ENCODE measurements at regions not wholly inside any gene's neighbourhood (a gene's known extent, or its start where the extent isn't known, plus 50 kb on each side); places are given as distances from the start of the nearest gene placed in this dataset.

GRCh38 chr2:19807866-19808265, 93.9 kb downstream of the TTC32 start:
- no peak for TF ChIP-seq CTCF (IDR thresholded peaks at IDR 0.05; ENCODE audit: unreplicated experiment)

GRCh38 chr2:19807346-19807745, 94.4 kb downstream of the TTC32 start:
- ChIA-PET POLR2A (interaction anchor here (0.7 kb wide), 1 partner anchor 105 kb away, joined by 3 read pairs; no protein-coding TSS in a partner anchor), CTCF (interaction anchor here (1.3 to 1.7 kb wide), 2 partner anchors 42 to 56 kb away, joined by 3 to 4 read pairs; no protein-coding TSS in a partner anchor)
- H3K27ac Mint-ChIP-seq (ENCODE audit: low read depth, unreplicated experiment), result no peak overlapping the region
- DNase-seq (ENCODE audit: unreplicated experiment), result no peak
- H3K4me1 Mint-ChIP-seq (ENCODE audit: insufficient read depth, unreplicated experiment), result peaks cover 2% of the 10 kb centered on the region
- no peak for TF ChIP-seq CTCF (IDR thresholded peaks at IDR 0.05; ENCODE audit: unreplicated experiment)
- H3K27me3 Mint-ChIP-seq (ENCODE audit: insufficient read depth, unreplicated experiment), result no peaks in the 10 kb centered on the region
- BruUV-seq (replicated peaks), result no TSS peak
- intact Hi-C loops (cut with micrococcal nuclease), result no loop called here
- peaks cover 7% of the 10 kb centered on the region for H3K9me3 Mint-ChIP-seq (ENCODE audit: unreplicated experiment)
- no peaks in the 10 kb centered on the region for H3K36me3 Mint-ChIP-seq (ENCODE audit: insufficient read depth, unreplicated experiment)
- no peak overlapping the region for H3K4me3 Mint-ChIP-seq (ENCODE audit: unreplicated experiment)

More at GRCh38 chr2:19807866-19808265, 93.9 kb downstream of the TTC32 start:
- no peak overlapping the region for H3K27ac Mint-ChIP-seq (ENCODE audit: low read depth, unreplicated experiment)
- peaks cover 7% of the 10 kb centered on the region for H3K9me3 Mint-ChIP-seq (ENCODE audit: unreplicated experiment)
- H3K27me3 Mint-ChIP-seq (ENCODE audit: insufficient read depth, unreplicated experiment), result no peaks in the 10 kb centered on the region
- intact Hi-C loops (cut with micrococcal nuclease), result no loop called here
- no peak overlapping the region for H3K4me3 Mint-ChIP-seq (ENCODE audit: unreplicated experiment)
- no peaks in the 10 kb centered on the region for H3K4me1 Mint-ChIP-seq (ENCODE audit: insufficient read depth, unreplicated experiment)
- no TSS peak for BruUV-seq (replicated peaks)
- ChIA-PET CTCF (interaction anchor here (1.3 to 1.7 kb wide), 2 partner anchors 42 to 55 kb away, joined by 3 to 4 read pairs; no protein-coding TSS in a partner anchor), POLR2A (no interaction called here)
- H3K36me3 Mint-ChIP-seq (ENCODE audit: insufficient read depth, unreplicated experiment), result no peaks in the 10 kb centered on the region
- DNase-seq (ENCODE audit: unreplicated experiment), result no peak

GRCh38 chr2:19806591-19806990, 95.2 kb downstream of the TTC32 start:
- no peaks in the 10 kb centered on the region for H3K36me3 Mint-ChIP-seq (ENCODE audit: insufficient read depth, unreplicated experiment)
- ChIA-PET POLR2A (interaction anchor here (0.6 kb wide), 1 partner anchor 48 kb away, joined by 3 read pairs; no protein-coding TSS in a partner anchor), CTCF (interaction anchor here (0.9 to 1.2 kb wide), 2 partner anchors 11 to 19 kb away, joined by 3 to 4 read pairs; no protein-coding TSS in a partner anchor)
- H3K9me3 Mint-ChIP-seq (ENCODE audit: unreplicated experiment), result peaks cover 7% of the 10 kb centered on the region
- no peaks in the 10 kb centered on the region for H3K27me3 Mint-ChIP-seq (ENCODE audit: insufficient read depth, unreplicated experiment)
- peaks cover 6% of the 10 kb centered on the region for H3K4me1 Mint-ChIP-seq (ENCODE audit: insufficient read depth, unreplicated experiment)
- no peak for DNase-seq (ENCODE audit: unreplicated experiment)
- H3K4me3 Mint-ChIP-seq (ENCODE audit: unreplicated experiment), result no peak overlapping the region
- no peak for TF ChIP-seq CTCF (IDR thresholded peaks at IDR 0.05; ENCODE audit: unreplicated experiment)
- H3K27ac Mint-ChIP-seq (ENCODE audit: low read depth, unreplicated experiment), result no peak overlapping the region
- intact Hi-C loops (cut with micrococcal nuclease), result no loop called here
- no TSS peak for BruUV-seq (replicated peaks)

- BruUV-seq (replicated peaks), result no TSS peak
- ChIA-PET CTCF (interaction anchor here (0.6 to 1.5 kb wide), 6 partner anchors 11 to 1270 kb away, joined by 3 to 9 read pairs (median 4); no protein-coding TSS in a partner anchor), POLR2A (interaction anchor here (0.6 kb wide), 1 partner anchor 48 kb away, joined by 3 read pairs; no protein-coding TSS in a partner anchor)
- Mint-ChIP-seq H3K27me3 (ENCODE audit: insufficient read depth, unreplicated experiment) (no peaks in the 10 kb centered on the region), H3K9me3 (ENCODE audit: unreplicated experiment) (peaks cover 7% of the 10 kb centered on the region), H3K4me1 (ENCODE audit: insufficient read depth, unreplicated experiment) (peaks cover 11% of the 10 kb centered on the region), H3K36me3 (ENCODE audit: insufficient read depth, unreplicated experiment) (no peaks in the 10 kb centered on the region), H3K4me3 (ENCODE audit: unreplicated experiment) (no peak overlapping the region), H3K27ac (ENCODE audit: low read depth, unreplicated experiment) (no peak overlapping the region)
- TF ChIP-seq CTCF (IDR thresholded peaks at IDR 0.05; ENCODE audit: unreplicated experiment), result no peak
- intact Hi-C loops (cut with micrococcal nuclease), result no loop called here
- no peak for DNase-seq (ENCODE audit: unreplicated experiment)
Observed at GRCh38 chr2:19806131-19806530, 95.7 kb downstream of the TTC32 start.
